Endothelial cell of umbilical vein (primary cell): ENCODE measurements at regions not wholly inside any gene's neighbourhood (a gene's known extent, or its start where the extent isn't known, plus 50 kb on each side); places are given as distances from the start of the nearest gene placed in this dataset.
A peak's percentile ranks its signal among the peaks of the same experiment; 100 is the strongest.

Experiments used
- BruUV-seq: library from RNA; stranded (reverse); fragments of 400-500 nt; replicated peaks from 2 replicates; lab custom pipeline; 2021; lab: Mats Ljungman, UMichigan
- CTCF ChIA-PET: fragments of 300-600, 350-600 bp; sonication (Branson Sonifier 250); formaldehyde crosslinking; loops from one replicate; lab custom pipeline; 2021; ENCODE audit warnings: antibody characterized with exemption, inconsistent platforms; lab: Charles Lee
- POLR2A ChIA-PET: fragments of 300-600, 350-600 bp; sonication (Branson Sonifier 250); formaldehyde crosslinking; loops from one replicate; lab custom pipeline; 2021; ENCODE audit warnings: antibody characterized with exemption, inconsistent platforms; lab: Charles Lee
- DNase-seq: peaks from one replicate; pipeline ENCODE4 v3.0.0-alpha.2; 2011; ENCODE audit warnings: low read depth, low spot score
- FAIRE-seq: peaks from 2 replicates; lab custom pipeline; 2011; peaks lifted over from hg19 to GRCh38; lab: Jason Lieb, UNC
- H2AFZ ChIP-seq: 2 replicates; pipeline ENCODE4 v1.6.0; 2012; ENCODE audit warnings: low read depth, low read length, control low read depth, inconsistent platforms
- H3K27ac ChIP-seq: 2 replicates; pipeline ENCODE4 v1.5.1; 2011; ENCODE audit warnings: low read depth, mild to moderate bottlenecking, control low read depth, low read length, moderate library complexity; ENCODE audit not compliant: insufficient read depth
- H3K27me3 ChIP-seq, 2 experiments: 2 replicates each; pipeline versions ENCODE4 v1.6.0 to v1.6.1; 2011; ENCODE audit warnings: low read length in 2 of 2, mixed read lengths in 1 of 2; ENCODE audit not compliant: control insufficient read depth in 2 of 2, insufficient read depth in 2 of 2
- H3K36me3 ChIP-seq, 2 experiments: 2 replicates in 1 of 2; 3 replicates in 1 of 2; pipeline ENCODE4 v1.5.1; 2011; ENCODE audit warnings: low read length in 2 of 2, mild to moderate bottlenecking in 1 of 2, moderate library complexity in 1 of 2; ENCODE audit not compliant: control insufficient read depth in 2 of 2, insufficient read depth in 2 of 2; ENCODE audit errors: extremely low read depth in 1 of 2
- H3K4me1 ChIP-seq: 3 replicates; pipeline ENCODE4 v1.5.1; 2011; ENCODE audit warnings: mild to moderate bottlenecking, low read length; ENCODE audit not compliant: control insufficient read depth, insufficient read depth; ENCODE audit errors: extremely low read depth
- H3K4me2 ChIP-seq: 2 replicates; pipeline ENCODE4 v1.6.1; 2011; ENCODE audit warnings: low read length, control low read depth, mixed read lengths; ENCODE audit not compliant: insufficient read depth
- H3K4me3 ChIP-seq, 3 experiments: fragments of 200-600 bp in 1 of 3; sonication (generic), shearing (Covaris generic) in 1 of 3; replicated peaks in 1 of 3; 2 replicates each; pipeline ENCODE4 v1.5.1; 2011 to 2016; ENCODE audit warnings: control low read depth in 3 of 3, low read length in 3 of 3, mild to moderate bottlenecking in 2 of 3, inconsistent platforms in 1 of 3, low read depth in 1 of 3, moderate library complexity in 1 of 3; ENCODE audit not compliant: insufficient read depth in 1 of 3
- H3K79me2 ChIP-seq: 2 replicates; pipeline ENCODE4 v1.6.0; 2012; ENCODE audit warnings: low read length, inconsistent platforms; ENCODE audit not compliant: control insufficient read depth, insufficient read depth
- H3K9ac ChIP-seq: replicated peaks from 2 replicates; pipeline ENCODE3; 2011; ENCODE audit warnings: low read length, control low read depth; ENCODE audit not compliant: insufficient read depth; ENCODE audit errors: extremely low read depth
- H3K9me1 ChIP-seq: replicated peaks from 3 replicates; pipeline ENCODE4 v1.6.0; 2011; ENCODE audit warnings: mild to moderate bottlenecking, low read length; ENCODE audit not compliant: control insufficient read depth, insufficient read depth; ENCODE audit errors: extremely low read depth
- H3K9me3 ChIP-seq: replicated peaks from 2 replicates; pipeline ENCODE4 v1.5.1; 2012; ENCODE audit warnings: low read length, inconsistent platforms; ENCODE audit not compliant: control insufficient read depth, insufficient read depth
- H4K20me1 ChIP-seq: replicated peaks from 2 replicates; pipeline ENCODE3; 2011; ENCODE audit warnings: mild to moderate bottlenecking, low read length; ENCODE audit not compliant: control insufficient read depth, insufficient read depth; ENCODE audit errors: extremely low read depth
- EZH2 ChIP-seq: IDR thresholded peaks from 2 replicates; pipeline ENCODE4 v1.6.1; 2012; ENCODE audit warnings: borderline replicate concordance, low read depth, mild to moderate bottlenecking, moderate library complexity, low read length, inconsistent platforms; ENCODE audit not compliant: severe bottlenecking
- FOS ChIP-seq: IDR thresholded peaks from 2 replicates; pipeline ENCODE4 v1.6.1; 2011; ENCODE audit warnings: mild to moderate bottlenecking, low read length, moderate library complexity, borderline replicate concordance; ENCODE audit not compliant: insufficient read depth
- GATA2 ChIP-seq: IDR thresholded peaks from 2 replicates; pipeline ENCODE4 v1.7.0; 2011; ENCODE audit warnings: low read depth, mild to moderate bottlenecking, moderate library complexity, mixed read lengths, low read length; ENCODE audit not compliant: insufficient read length, insufficient read depth
- JUN ChIP-seq: IDR thresholded peaks from 2 replicates; pipeline ENCODE4 v1.6.1; 2011; ENCODE audit warnings: borderline replicate concordance, low read depth; ENCODE audit not compliant: insufficient read length, insufficient read depth
- MYC ChIP-seq: IDR thresholded peaks from one replicate; pipeline ENCODE4 v1.6.1; 2011; ENCODE audit warnings: mild to moderate bottlenecking, low read depth, low read length
- POLR2A ChIP-seq: IDR thresholded peaks from 2 replicates; pipeline ENCODE4 v1.6.1; 2012; ENCODE audit warnings: low read depth, mild to moderate bottlenecking, control low read depth, low read length
- POLR2AphosphoS5 ChIP-seq: IDR thresholded peaks from 2 replicates; pipeline ENCODE4 v1.6.1; 2012; ENCODE audit warnings: low read depth, mild to moderate bottlenecking, control low read depth, low read length, moderate library complexity; ENCODE audit not compliant: insufficient read depth
- dilution Hi-C: fragments of 300-500 bp; cut with MboI; formaldehyde crosslinking; loops from one replicate; pipeline ENCODE4 v1.15.0; 2019; ENCODE audit warnings: low sequenced_read_pairs; ENCODE audit not compliant: extremely low pct_ligation_motif_present
- intact Hi-C: fragments of 100-400 bp; cut with micrococcal nuclease; formaldehyde crosslinking; loops from one replicate; pipeline ENCODE4 v1.10.0; 2022
- TF ChIP-seq, protein P1 (sequence below): IDR thresholded peaks from 2 replicates; pipeline ENCODE4 v1.6.1; 2011; ENCODE audit not compliant: insufficient read depth, insufficient read length
- TF ChIP-seq, protein P2 (sequence below), 2 donors: IDR thresholded peaks; 1 replicate in 1 of 2; 2 replicates in 1 of 2; pipeline ENCODE4 v1.5.1; 2011; ENCODE audit warnings: low read length in 2 of 2, mild to moderate bottlenecking in 2 of 2, moderate library complexity in 2 of 2, control low read depth in 1 of 2, inconsistent platforms in 1 of 2, low read depth in 1 of 2; ENCODE audit not compliant: insufficient read depth in 1 of 2; ENCODE audit errors: extremely low read depth in 1 of 2

DNA sequence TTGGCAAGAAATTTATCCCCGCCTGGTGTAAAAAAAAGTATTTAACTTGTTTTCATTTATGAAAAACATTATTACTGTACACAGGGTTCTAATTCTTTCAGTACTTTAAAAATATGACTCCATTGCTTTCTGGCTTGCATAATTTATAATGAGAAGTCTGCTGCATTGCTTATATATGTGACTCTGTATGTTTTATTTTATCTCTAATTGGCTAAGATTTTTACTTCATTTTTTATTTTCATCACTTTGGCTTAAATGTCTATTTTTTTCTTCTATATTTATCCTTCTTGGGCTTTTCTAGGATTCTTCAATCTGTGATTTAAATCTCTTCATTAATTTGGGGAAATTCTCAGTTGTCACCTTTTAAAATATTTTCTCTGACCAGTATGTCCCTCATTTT, 636.6 kb upstream of the NR2F2 start:
- dilution Hi-C loops (no loop called here), intact Hi-C loops (no loop called here)
- Histone ChIP-seq H3K9me3 (no peaks in the 10 kb centered on the region), H3K9me1 (no peaks in the 10 kb centered on the region), H3K9ac (no peak overlapping the region), H3K79me2 (no peaks in the 10 kb centered on the region), H3K4me2 (no peak overlapping the region), H3K27me3 (no peaks in the 10 kb centered on the region), H4K20me1 (no peaks in the 10 kb centered on the region), H3K4me1 (no peaks in the 10 kb centered on the region), H3K27ac (no peak overlapping the region), H3K36me3 (no peaks in the 10 kb centered on the region), H3K4me3 (no peak overlapping the region), H2AFZ (no peak overlapping the region)
- DNase-seq (peak; percentile 10), FAIRE-seq (no peak)
- TF ChIP-seq POLR2AphosphoS5 = no peak
- TF ChIP-seq POLR2A = no peak
- TF ChIP-seq MYC = no peak
- TF ChIP-seq FOS = no peak
- no peak for TF ChIP-seq GATA2
- TF ChIP-seq, protein P1, sequence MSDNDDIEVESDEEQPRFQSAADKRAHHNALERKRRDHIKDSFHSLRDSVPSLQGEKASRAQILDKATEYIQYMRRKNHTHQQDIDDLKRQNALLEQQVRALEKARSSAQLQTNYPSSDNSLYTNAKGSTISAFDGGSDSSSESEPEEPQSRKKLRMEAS = no peak
- TF ChIP-seq, protein P2, sequence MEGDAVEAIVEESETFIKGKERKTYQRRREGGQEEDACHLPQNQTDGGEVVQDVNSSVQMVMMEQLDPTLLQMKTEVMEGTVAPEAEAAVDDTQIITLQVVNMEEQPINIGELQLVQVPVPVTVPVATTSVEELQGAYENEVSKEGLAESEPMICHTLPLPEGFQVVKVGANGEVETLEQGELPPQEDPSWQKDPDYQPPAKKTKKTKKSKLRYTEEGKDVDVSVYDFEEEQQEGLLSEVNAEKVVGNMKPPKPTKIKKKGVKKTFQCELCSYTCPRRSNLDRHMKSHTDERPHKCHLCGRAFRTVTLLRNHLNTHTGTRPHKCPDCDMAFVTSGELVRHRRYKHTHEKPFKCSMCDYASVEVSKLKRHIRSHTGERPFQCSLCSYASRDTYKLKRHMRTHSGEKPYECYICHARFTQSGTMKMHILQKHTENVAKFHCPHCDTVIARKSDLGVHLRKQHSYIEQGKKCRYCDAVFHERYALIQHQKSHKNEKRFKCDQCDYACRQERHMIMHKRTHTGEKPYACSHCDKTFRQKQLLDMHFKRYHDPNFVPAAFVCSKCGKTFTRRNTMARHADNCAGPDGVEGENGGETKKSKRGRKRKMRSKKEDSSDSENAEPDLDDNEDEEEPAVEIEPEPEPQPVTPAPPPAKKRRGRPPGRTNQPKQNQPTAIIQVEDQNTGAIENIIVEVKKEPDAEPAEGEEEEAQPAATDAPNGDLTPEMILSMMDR (IDR thresholded peaks at IDR 0.05; ENCODE audit: extremely low read depth in 1 of 2, insufficient read depth in 1 of 2, low read depth in 1 of 2, low read length in 2 of 2) = no peak
- TF ChIP-seq EZH2 = no peak
- TF ChIP-seq JUN = no peak
- no TSS peak for BruUV-seq
- CTCF ChIA-PET = no interaction called here
- POLR2A ChIA-PET = no interaction called here
